ENCODE measurements at regions not wholly inside any gene's neighbourhood (a gene's known extent, or its start where the extent isn't known, plus 50 kb on each side); places are given as distances from the start of the nearest gene placed in this dataset.

- Histone ChIP-seq H3K9me3 (replicated peaks; ENCODE audit: control insufficient read depth, low read depth, low read length) (peaks cover 6% of the 10 kb centered on the region), H3K36me3 (ENCODE audit: control insufficient read depth, insufficient read depth, low read length) (no peaks in the 10 kb centered on the region), H3K27ac (ENCODE audit: low read length) (no peak overlapping the region), H3K27me3 (ENCODE audit: control insufficient read depth, insufficient read depth, low read length) (no peaks in the 10 kb centered on the region), H3K4me3 (ENCODE audit: low read length) (no peak overlapping the region), H3K4me1 (ENCODE audit: control insufficient read depth, insufficient read depth, low read length) (no peaks in the 10 kb centered on the region)
- no peak for DNase-seq
Measured at GRCh38 chr3:181076558-181076957, 87.0 kb upstream of the DNAJC19 start.

- H3K4me1 ChIP-seq (ENCODE audit: control insufficient read depth, insufficient read depth, low read length) = no peaks in the 10 kb centered on the region
- H3K36me3 ChIP-seq (ENCODE audit: control insufficient read depth, insufficient read depth, low read length) = no peaks in the 10 kb centered on the region
- H3K4me3 ChIP-seq (ENCODE audit: low read length) = no peak overlapping the region
- WGBS (ENCODE audit: insufficient coverage) = 83% methylated on average over 1 of the region's 1 CpG
- no peak for DNase-seq
- H3K27ac ChIP-seq (ENCODE audit: low read length) = no peak overlapping the region
- H3K27me3 ChIP-seq (ENCODE audit: control insufficient read depth, insufficient read depth, low read length) = no peaks in the 10 kb centered on the region
- peaks cover 6% of the 10 kb centered on the region for H3K9me3 ChIP-seq (replicated peaks; ENCODE audit: control insufficient read depth, low read depth, low read length)
Measured at GRCh38 chr3:181075098-181075497, 85.6 kb upstream of the DNAJC19 start.

GRCh38 chr3:181066143-181067087 lies 76.9 kb upstream of the DNAJC19 start:
- Histone ChIP-seq H3K4me1 (ENCODE audit: control insufficient read depth, insufficient read depth, low read length) (no peaks in the 10 kb centered on the region), H3K9me3 (replicated peaks; ENCODE audit: control insufficient read depth, low read depth, low read length) (no peaks in the 10 kb centered on the region), H3K27me3 (ENCODE audit: control insufficient read depth, insufficient read depth, low read length) (no peaks in the 10 kb centered on the region), H3K4me3 (ENCODE audit: low read length) (no peak overlapping the region), H3K36me3 (ENCODE audit: control insufficient read depth, insufficient read depth, low read length) (no peaks in the 10 kb centered on the region), H3K27ac (ENCODE audit: low read length) (no peak overlapping the region)
- no CpG with 5 or more reads among the region's 4 CpGs for WGBS (ENCODE audit: insufficient coverage)
- DNase-seq = no peak

- Histone ChIP-seq H3K27ac (ENCODE audit: low read length) (no peak overlapping the region), H3K9me3 (replicated peaks; ENCODE audit: control insufficient read depth, low read depth, low read length) (no peaks in the 10 kb centered on the region), H3K4me3 (ENCODE audit: low read length) (no peak overlapping the region), H3K36me3 (ENCODE audit: control insufficient read depth, insufficient read depth, low read length) (no peaks in the 10 kb centered on the region), H3K27me3 (ENCODE audit: control insufficient read depth, insufficient read depth, low read length) (no peaks in the 10 kb centered on the region), H3K4me1 (ENCODE audit: control insufficient read depth, insufficient read depth, low read length) (no peaks in the 10 kb centered on the region)
- no peak for DNase-seq
- no CpG with 5 or more reads among the region's 4 CpGs for WGBS (ENCODE audit: insufficient coverage)
Measured at GRCh38 chr3:181056136-181056732, 66.7 kb upstream of the DNAJC19 start.

- no peaks in the 10 kb centered on the region for H3K27me3 ChIP-seq (ENCODE audit: control insufficient read depth, insufficient read depth, low read length)
- H3K4me3 ChIP-seq (ENCODE audit: low read length) = no peak overlapping the region
- H3K4me1 ChIP-seq (ENCODE audit: control insufficient read depth, insufficient read depth, low read length) = no peaks in the 10 kb centered on the region
- H3K27ac ChIP-seq (ENCODE audit: low read length) = no peak overlapping the region
- no peak for DNase-seq
- no peaks in the 10 kb centered on the region for H3K9me3 ChIP-seq (replicated peaks; ENCODE audit: control insufficient read depth, low read depth, low read length)
- no peaks in the 10 kb centered on the region for H3K36me3 ChIP-seq (ENCODE audit: control insufficient read depth, insufficient read depth, low read length)
Measured at GRCh38 chr3:181054538-181054937, 65.0 kb upstream of the DNAJC19 start.

GRCh38 chr3:181052256-181052655 lies 62.7 kb upstream of the DNAJC19 start:
- DNase-seq = no peak
- 27% methylated on average over 1 of the region's 2 CpGs for WGBS (ENCODE audit: insufficient coverage)
- Histone ChIP-seq H3K36me3 (ENCODE audit: control insufficient read depth, insufficient read depth, low read length) (no peaks in the 10 kb centered on the region), H3K4me3 (ENCODE audit: low read length) (no peak overlapping the region), H3K4me1 (ENCODE audit: control insufficient read depth, insufficient read depth, low read length) (no peaks in the 10 kb centered on the region), H3K9me3 (replicated peaks; ENCODE audit: control insufficient read depth, low read depth, low read length) (peaks cover 6% of the 10 kb centered on the region), H3K27ac (ENCODE audit: low read length) (no peak overlapping the region), H3K27me3 (ENCODE audit: control insufficient read depth, insufficient read depth, low read length) (no peaks in the 10 kb centered on the region)

GRCh38 chr3:181050738-181051137 lies 61.2 kb upstream of the DNAJC19 start:
- no CpG with 5 or more reads among the region's 1 CpG for WGBS (ENCODE audit: insufficient coverage)
- Histone ChIP-seq H3K36me3 (ENCODE audit: control insufficient read depth, insufficient read depth, low read length) (no peaks in the 10 kb centered on the region), H3K4me3 (ENCODE audit: low read length) (no peak overlapping the region), H3K4me1 (ENCODE audit: control insufficient read depth, insufficient read depth, low read length) (no peaks in the 10 kb centered on the region), H3K9me3 (replicated peaks; ENCODE audit: control insufficient read depth, low read depth, low read length) (peaks cover 10% of the 10 kb centered on the region), H3K27ac (ENCODE audit: low read length) (no peak overlapping the region), H3K27me3 (ENCODE audit: control insufficient read depth, insufficient read depth, low read length) (no peaks in the 10 kb centered on the region)
- DNase-seq = no peak

GRCh38 chr3:181040030-181040429 lies 50.5 kb upstream of the DNAJC19 start:
- no peak for DNase-seq
- Histone ChIP-seq H3K9me3 (replicated peaks; ENCODE audit: control insufficient read depth, low read depth, low read length) (peaks cover under 1% of the 10 kb centered on the region), H3K4me1 (ENCODE audit: control insufficient read depth, insufficient read depth, low read length) (no peaks in the 10 kb centered on the region), H3K4me3 (ENCODE audit: low read length) (no peak overlapping the region), H3K36me3 (ENCODE audit: control insufficient read depth, insufficient read depth, low read length) (no peaks in the 10 kb centered on the region), H3K27ac (ENCODE audit: low read length) (no peak overlapping the region), H3K27me3 (ENCODE audit: control insufficient read depth, insufficient read depth, low read length) (no peaks in the 10 kb centered on the region)

All from muscle of leg (tissue), 3 donors.